CD1c-positive myeloid dendritic cell (primary cell): ENCODE measurements at regions not wholly inside any gene's neighbourhood (a gene's known extent, or its start where the extent isn't known, plus 50 kb on each side); places are given as distances from the start of the nearest gene placed in this dataset.

Experiments
- DNase-seq: peaks from one replicate; pipeline ENCODE4 v3.0.0-alpha.2; 2016; ENCODE audit errors: extremely low spot score

GRCh38 chr9:107163370-107163769, 119.7 kb upstream of the RAD23B start:
- no peak for DNase-seq

DNA sequence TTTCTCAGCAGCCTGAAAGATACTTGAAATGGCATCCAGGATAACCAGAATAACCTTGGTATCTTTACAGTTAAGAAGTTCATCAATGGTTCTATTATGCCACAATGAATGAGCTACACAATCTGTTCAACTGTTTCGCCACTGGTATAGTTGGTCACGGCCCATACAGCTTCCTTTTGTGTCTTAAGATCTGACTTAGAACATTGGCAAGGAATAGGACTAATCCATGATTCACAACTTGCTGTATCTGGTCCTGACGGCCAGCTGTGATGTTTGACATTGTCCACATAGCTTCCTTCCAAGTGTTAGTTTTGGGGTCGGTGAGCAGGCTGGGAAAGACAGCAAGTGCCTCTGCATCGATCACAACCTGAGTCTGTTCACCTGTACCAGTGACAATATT, 113.3 kb upstream of the RAD23B start:
- DNase-seq = no peak

GRCh38 chr9:107170801-107171200, 112.3 kb upstream of the RAD23B start:
- no peak for DNase-seq

DNA sequence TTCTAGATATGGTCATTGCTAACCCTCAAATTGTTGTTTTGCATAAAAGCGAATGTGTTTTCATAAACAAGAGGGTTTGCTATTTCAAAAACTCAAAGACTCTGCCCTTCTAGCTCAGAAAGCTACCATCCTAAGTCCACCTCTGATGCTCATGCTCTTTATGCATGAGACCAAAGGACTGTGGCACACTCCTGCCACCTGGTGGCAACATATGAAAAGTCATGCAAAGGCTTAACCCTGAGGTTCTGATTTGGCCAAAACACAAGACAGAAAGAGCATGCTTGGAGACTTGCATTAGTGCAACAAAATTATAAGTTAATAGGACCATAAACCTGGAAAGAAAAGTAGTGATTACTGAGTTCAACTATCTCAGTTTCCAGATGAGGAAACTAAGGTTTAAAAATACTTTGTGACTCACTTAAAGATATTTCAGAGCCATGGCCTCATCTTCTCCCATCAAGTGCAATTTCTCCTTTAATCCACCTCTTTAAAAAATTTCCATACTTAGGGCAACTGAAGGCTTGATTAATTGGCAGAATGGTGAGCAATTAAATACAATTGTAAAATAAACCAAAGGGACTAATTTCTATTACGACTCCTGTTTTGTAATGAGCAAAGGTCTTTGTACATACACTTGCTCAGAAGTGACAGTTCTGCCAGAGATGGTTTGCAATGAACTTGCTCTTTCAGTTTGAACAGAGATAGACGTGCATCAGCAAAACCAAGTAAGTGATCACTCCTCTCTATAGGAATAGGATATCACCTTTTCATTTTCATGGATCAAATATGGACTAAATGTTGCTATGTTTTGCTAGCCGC, 110.7 kb upstream of the RAD23B start:
- DNase-seq = peak; percentile 77

- no peak for DNase-seq
Observed at GRCh38 chr9:107172979-107173347, 110.1 kb upstream of the RAD23B start.

- DNase-seq = no peak
Observed at GRCh38 chr9:107173422-107174180, 109.5 kb upstream of the RAD23B start.

DNA sequence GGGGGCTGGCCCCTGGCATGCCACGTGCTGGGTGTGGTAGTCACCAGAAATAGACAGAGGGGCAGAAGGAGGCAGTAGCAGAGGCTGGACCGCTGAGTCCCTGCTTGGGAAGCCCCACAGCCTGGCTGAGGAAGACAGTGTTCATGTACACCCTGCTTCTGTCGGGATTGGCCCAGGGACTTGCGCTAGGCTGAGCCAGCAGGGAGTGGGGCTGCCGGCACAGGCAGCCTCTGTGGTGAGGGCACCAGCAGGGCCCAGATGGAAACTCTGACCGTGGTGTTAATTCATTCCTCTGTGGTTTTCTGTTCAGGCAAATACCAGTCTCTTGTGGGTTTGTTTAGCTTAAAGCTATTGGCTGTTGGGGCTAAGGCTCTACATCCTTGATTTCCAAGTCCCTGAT, 108.6 kb upstream of the RAD23B start:
- DNase-seq = no peak

DNA sequence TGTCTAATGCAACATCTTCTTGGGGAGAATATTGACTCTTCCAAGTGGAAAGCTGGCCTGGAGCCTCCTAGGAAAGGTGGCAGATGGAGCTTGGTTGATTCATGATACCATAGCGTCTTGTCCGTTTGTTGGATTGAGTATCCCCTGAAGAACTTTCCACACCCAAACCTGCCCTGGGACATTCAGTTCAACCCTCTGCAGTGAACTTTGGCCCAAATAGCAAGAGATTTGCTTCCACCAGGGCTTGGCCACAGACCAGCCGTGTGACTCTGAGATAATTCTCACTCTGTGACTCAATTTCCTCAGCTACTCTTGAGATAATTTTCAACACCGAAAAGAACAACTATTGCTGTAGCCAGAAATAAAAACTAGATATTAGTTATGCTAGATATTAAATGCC, 108.0 kb upstream of the RAD23B start:
- DNase-seq = no peak

GRCh38 chr9:107175816-107176435, 107.2 kb upstream of the RAD23B start:
- no peak for DNase-seq

DNA sequence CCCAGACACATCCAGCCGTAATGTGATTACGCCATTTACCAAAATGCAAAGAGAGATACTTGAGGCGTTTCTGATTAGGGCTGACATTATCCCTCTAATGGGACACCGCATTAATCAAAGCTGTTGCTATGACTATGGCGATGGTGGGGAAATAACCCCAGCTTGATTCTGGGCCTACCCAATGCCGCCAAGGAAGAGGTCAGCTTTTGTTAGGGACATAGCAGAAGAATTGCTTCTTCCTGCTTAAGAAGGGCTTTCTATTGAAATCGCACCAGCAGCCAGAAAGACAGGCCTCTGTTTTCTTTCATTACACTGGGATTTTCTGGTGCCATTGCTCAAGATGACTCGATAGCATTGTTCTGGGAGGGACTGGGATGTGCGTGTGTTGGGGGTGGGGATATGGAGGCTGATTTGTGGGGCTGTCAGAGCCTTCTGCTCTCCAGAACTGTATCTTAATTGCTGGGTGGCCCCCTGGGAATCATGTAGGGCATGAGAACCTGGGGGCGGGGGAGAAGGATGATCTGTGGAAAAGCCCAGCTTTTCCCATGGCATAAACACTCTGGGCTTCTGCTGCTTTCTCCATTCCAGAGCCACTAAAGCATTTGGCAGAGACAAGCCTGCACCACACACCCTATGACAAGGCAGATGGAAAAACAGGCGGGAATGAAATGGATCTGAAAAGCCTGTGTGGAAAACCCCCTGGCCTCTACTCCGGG, 106.5 kb upstream of the RAD23B start:
- DNase-seq = no peak

GRCh38 chr9:107177243-107177839, 105.7 kb upstream of the RAD23B start:
- DNase-seq = no peak

GRCh38 chr9:107177857-107178256, 105.2 kb upstream of the RAD23B start:
- DNase-seq = no peak

DNA sequence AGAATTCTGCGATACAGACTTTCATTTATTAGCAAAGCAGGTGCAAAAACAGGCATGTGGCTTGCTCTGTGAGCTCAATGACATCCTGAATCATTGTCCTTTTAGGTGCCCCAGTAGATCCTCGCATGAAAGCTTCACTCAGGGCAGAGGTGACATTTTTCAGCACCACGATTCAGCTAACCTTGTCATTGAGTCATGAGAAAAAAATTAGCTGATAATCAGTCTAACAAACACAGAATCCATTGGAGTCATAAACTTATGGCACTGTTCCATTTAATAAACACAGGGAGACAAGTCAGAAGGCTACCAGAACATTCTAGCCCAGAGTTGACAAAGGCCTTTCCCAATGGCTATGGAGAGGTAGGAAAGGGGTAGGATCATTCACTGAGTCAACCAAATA, 104.8 kb upstream of the RAD23B start:
- no peak for DNase-seq

GRCh38 chr9:107180206-107180605, 102.9 kb upstream of the RAD23B start:
- DNase-seq = no peak

DNA sequence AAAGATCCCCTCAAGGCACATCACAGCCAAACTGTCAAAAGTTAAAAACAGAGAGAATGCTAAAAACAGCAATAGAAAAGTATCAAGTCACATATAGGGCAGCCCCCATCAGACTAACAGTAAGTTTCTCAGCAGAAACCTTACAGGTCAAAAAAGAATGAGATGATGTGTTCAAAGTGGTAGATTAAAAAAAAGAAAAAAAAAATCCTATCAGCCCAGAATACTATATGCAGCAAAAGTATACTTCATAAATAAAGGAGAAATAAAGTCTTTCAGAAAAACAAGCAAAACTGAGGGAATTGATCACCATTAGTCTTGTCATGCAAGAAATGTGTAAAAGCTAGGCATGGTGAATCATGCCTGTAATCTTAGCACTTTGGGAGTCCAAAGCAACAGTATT, 99.9 kb upstream of the RAD23B start:
- DNase-seq = no peak

DNA sequence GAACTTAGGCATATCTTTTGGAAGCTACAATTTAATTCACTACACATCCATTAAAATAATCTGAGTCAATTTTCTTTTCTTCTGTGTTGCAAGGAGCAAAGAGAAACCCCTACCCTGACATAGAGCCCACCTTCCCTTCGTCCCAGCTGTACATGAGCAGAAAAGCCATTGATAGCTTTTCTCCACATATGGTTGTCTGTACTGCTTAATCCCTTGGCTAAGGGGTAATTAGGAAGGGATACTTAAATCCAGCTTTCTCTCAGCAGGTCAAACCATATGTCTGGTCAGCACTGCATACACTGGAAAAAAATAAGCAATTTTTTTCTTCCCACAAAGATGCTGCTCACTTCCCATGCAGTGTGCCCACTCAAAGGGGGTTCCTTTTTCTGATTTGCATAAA, 94.7 kb upstream of the RAD23B start:
- no peak for DNase-seq

- DNase-seq = no peak
Observed at GRCh38 chr9:107190061-107190935, 92.8 kb upstream of the RAD23B start.

- no peak for DNase-seq
Observed at GRCh38 chr9:107190936-107191290, 92.2 kb upstream of the RAD23B start.

DNA sequence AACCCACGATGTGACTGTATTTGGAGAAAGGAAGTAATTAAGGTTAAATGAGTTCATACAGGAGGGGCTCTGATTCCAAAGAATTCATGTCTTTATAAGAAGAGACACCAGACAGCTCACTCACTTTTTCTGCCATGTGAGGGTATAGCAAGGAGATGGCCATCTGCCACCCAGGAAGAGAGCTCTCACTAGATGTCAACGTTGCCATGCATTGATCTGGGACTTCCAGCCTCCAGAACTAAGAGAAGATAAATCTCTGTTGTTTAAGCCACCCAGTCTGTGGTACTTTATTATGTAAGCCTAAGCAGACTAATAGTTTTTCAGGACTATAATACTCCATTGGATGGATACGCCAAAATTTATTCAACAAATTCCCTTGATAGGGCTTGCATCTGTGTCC, 89.8 kb upstream of the RAD23B start:
- no peak for DNase-seq

DNA sequence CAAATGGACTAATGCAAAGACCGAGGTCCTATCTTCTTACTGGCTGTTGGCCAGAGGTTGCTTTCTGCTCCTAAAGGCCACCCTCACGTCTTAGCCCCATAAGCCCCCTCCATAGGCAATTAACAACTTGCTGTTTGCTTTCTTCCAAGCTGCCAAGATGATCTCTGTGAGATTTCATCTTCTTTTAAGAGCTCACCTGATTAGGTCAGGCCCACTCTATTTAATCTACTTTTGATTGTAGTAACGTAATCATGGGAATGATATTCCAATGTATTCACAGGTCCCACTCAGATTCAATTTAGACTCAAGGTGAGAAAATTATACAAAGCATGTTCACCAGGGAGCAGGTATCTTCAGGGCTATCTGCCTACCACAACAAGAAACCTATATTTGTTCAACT, 84.4 kb upstream of the RAD23B start:
- DNase-seq = no peak

- DNase-seq = no peak
Observed at GRCh38 chr9:107208121-107208520, 75.0 kb upstream of the RAD23B start.
